Right lung (tissue), 2 donors: ENCODE measurements at regions not wholly inside any gene's neighbourhood (a gene's known extent, or its start where the extent isn't known, plus 50 kb on each side); places are given as distances from the start of the nearest gene placed in this dataset.
"Not testable (repeated sequence)": the region's sequence is repeated elsewhere in the genome, so short reads cannot be mapped to it uniquely, and the experiment has no call there.

Experiments
- DNase-seq, 2 donors: peaks; one replicate each; pipeline ENCODE4 v3.0.0-alpha.2; 2013

- DNase-seq: peak in 1 of 2 donors; percentile 23
Measured at GRCh38 chr4:11704186-11704830, 275.6 kb upstream of the HS3ST1 start.

DNA sequence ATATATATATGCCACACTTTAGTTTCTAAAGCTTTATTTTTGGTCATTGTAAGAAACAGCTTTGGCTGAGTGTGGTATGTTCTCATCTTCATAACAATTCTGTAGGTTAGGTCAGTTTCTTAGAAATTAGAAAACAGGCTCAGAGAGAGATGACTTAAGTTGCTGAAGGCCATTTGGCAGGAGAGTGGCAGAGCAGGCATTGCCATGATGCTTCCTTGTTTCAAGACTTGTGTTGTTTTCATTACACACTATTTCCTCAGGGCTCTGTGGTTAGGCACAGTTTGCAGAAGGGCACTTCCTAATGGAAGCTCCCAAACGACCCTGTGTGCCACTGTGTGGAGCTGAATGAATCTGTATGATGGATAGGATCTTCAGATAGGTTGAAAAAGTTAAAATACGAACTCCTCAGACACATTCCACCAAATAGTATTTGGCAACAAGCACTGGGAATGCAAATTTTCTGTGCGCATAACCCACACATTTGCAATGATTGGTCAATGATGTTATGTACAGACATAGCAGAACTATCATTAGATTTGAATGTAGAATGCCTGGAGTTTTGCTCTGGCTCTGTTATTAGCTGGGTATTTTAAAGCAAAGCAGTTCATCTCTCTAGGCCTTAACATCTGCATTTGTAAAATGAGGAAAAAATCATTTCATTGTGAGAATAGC, 274.3 kb upstream of the HS3ST1 start:
- DNase-seq: no peak

- no peak for DNase-seq
Measured at GRCh38 chr4:11701966-11702725, 273.5 kb upstream of the HS3ST1 start.

GRCh38 chr4:11700751-11701226, 272.1 kb upstream of the HS3ST1 start:
- DNase-seq: no peak

DNA sequence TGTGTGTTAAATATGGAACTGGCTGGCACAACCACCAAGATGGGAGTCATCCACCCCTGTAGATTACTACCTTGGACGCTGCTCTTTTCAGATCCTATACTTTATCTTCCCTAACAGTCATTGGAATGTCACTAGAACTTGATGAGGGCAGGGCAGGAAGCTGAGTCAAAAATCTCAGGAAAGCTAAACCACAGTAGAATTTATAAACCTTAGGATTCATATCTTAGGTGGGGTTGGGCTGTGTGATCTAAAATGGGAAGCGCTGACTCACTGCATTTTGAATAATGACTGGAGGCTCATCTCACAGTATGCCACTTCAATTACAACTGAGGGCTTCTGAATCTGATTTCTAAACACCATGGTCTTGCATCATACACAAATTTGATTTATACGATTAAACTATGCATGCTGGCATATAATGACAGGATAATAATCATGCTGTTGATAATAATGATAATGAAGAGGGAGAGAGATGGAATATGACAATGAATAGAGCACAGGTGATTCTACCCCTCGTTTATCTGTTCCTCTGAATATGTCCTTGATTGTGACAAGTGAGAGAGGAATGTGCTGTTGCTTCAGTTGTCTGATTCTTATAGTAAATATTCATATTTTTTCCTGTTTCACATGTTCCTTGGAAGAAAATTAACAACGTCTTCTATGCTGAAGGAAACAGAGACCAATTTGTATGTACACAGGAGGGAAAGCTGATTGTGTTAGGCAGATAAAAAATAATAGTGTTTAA, 270.3 kb upstream of the HS3ST1 start:
- DNase-seq: no peak

DNA sequence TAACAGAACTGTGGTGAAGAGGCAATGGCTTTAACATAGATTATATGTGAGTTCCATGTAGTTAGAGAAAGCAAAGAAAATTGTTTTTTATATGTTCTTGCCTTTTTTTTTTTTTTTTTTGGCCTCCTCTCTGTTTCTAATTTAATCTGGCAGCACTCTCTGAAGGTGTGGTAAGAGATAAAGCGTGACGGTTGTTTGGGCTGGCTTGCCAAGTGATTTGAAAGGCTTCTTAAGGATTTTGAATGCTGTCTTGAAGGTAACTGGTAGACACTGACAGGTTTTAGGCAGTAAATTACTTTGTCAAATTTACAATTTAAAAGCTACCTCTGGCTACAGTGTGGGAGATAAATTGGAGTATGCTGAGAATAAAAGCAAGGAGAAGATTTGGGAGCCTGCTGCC, 269.3 kb upstream of the HS3ST1 start:
- DNase-seq: no peak

GRCh38 chr4:11693693-11694092, 265.0 kb upstream of the HS3ST1 start:
- no peak for DNase-seq

DNA sequence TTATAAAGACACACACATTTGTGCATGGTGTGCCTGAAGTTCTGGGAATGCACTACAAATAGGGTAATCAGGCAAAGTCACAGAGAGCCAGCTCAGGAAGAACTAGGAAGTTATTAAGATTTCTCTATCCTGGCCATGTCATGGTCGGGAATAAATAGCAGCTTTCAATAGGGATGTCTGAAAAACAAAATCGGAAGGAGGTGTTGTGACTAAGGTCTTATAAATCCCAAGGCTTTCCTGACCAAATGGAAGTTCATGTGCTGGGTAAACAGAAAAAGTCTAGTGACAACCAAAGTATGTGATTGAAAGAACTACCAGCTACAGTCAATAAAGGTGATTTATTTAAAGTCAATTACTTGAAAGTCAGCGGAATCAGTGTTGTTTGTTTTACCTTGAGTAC, 262.5 kb upstream of the HS3ST1 start:
- no peak for DNase-seq

GRCh38 chr4:11687727-11688126, 259.0 kb upstream of the HS3ST1 start:
- no peak for DNase-seq

DNA sequence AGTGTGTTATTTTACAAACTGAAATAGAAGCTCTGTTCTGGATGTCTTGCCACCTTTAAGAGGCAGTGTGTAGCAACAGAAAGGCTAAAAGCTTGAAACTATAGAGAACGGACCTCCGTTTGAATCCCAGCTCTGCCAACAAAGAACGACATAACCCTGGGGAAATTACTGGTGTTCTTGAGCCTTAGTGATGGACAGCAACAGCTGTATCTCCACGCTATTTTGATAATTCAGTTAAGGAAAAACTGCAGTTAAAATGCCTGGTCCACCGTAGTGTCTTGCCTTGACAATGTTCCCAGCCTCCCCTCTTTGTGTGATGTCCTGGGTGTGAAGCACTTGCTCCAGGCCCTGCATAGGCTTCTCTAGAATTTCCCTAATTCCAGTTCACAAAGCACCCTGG, 256.8 kb upstream of the HS3ST1 start:
- DNase-seq: no peak

- no peak for DNase-seq
Measured at GRCh38 chr4:11675051-11675800, 246.5 kb upstream of the HS3ST1 start.

- no peak for DNase-seq
Measured at GRCh38 chr4:11670304-11670703, 241.6 kb upstream of the HS3ST1 start.

- DNase-seq: no peak
Measured at GRCh38 chr4:11669156-11669555, 240.5 kb upstream of the HS3ST1 start.

GRCh38 chr4:11663114-11663513, 234.4 kb upstream of the HS3ST1 start:
- no peak for DNase-seq

DNA sequence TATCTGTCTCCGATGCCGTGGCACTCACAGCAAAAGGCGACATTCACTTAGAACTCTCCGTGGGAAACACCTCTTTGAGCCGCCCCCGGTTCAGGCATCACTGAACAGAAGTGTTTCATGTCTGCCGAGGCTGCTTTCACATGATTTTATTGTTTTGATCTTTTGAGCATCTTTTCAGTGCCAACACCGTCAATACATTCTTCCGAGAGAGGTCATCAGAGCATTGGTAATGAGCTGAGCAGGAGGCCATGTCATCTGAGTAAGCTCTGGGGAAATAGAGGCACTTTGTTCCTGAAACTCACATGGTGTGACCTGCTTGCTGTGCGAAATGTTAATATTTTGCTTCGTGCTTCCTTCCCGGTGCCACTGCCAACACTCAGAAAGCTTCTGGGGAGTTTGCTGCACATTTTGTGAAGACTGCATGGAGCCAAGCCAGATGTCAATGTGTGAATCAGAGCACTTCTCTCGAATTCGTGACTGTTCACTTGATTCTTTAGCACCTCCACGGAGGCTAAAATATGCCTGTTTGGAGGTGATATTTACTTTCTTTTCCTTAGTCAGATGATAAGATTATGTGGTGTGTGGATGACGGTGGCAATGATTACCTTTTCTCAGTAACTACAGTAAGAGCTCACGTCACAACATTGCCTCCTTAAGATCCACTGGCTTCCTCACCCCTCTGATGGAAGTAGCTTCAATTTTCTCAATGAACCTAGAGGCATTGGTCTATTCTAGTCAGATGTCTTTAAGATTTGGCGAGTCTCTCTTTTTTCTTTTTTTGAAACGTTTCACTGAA, 222.3 kb upstream of the HS3ST1 start:
- DNase-seq: peak; percentile 5 to 24

DNA sequence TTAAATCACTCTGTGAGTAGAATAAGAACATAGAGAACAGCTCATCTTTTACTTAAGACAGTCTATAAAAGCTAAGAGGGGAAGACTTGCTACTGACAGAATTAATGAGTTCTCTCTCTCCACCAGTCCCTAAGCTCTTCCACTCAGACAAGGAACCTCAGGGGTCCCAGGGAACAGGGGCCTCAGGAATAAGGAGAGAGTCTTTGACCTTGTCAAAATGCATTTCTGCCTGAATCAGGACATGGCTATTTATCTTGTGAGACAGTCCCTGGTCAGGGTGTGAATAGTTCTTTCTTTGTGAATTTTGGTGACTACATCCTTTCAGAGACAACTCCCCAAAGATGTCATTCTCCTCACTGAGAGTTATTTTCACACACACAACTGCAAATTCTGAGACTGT, 218.7 kb upstream of the HS3ST1 start:
- DNase-seq: no peak

DNA sequence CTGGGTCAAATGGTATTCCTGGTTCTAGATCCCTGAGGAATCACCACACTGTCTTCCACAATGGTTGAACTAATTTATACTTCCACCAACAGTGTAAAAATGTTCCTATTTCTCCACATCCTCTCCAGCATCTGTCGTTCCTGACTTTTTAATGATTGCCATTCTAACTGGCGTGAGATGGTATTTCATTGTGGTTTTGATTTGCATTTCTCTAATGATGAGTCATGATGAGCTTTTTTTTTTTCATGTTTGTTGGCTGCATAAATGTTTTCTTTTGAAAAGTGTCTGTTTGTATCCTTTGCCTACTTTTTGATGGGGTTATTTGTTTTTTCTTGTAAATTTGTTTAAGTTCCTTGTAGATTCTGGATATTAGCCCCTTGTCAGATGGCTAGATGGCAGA, 214.4 kb upstream of the HS3ST1 start:
- DNase-seq: not testable (repeated sequence)

DNA sequence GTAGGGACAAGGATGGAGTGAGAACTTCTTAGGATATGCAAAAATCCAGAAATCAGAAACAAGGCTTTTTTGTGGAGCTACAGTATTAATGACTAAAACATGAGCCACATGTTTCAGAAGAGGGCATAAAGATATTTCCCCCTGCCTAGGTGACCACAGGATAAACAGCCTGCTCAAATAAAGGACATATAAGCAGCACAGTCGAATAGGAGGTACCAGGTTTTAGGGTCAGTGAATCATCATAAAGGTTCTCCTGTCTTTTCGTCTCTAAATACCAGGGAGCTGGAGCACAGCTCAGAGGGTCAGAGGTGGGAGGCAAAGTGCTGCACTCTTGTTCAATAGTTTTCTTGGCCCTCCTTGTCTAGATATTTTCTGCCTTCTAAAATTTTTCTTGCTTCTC, 211.9 kb upstream of the HS3ST1 start:
- DNase-seq: no peak

- no peak for DNase-seq
Measured at GRCh38 chr4:11636551-11636950, 207.9 kb upstream of the HS3ST1 start.

GRCh38 chr4:11636031-11636430, 207.3 kb upstream of the HS3ST1 start:
- DNase-seq: no peak

GRCh38 chr4:11635342-11635741, 206.6 kb upstream of the HS3ST1 start:
- no peak for DNase-seq
